Upper lobe of left lung (tissue), 6 donors: ENCODE measurements at regions not wholly inside any gene's neighbourhood (a gene's known extent, or its start where the extent isn't known, plus 50 kb on each side); places are given as distances from the start of the nearest gene placed in this dataset.

ENCODE experiments used
- ATAC-seq, 2 donors: fragments of 200-7000 bp; cut with Tn5 transposase; one replicate each; pipeline ENCODE4 v1.9.1; 2022; ENCODE audit warnings: mild to moderate bottlenecking in 2 of 2, moderate library complexity in 2 of 2; ENCODE audit not compliant: low FRiP score in 2 of 2
- DNase-seq, 2 donors: peaks; one replicate each; pipeline ENCODE4 v3.0.0-alpha.2; 2019 to 2020
- H3K27ac ChIP-seq, 4 donors: fragments of 200-600 bp; sonication (generic); one replicate each; pipeline ENCODE4 v1.5.1; 2016 to 2019
- H3K27me3 ChIP-seq, 4 donors: fragments of 200-600 bp; sonication (generic); one replicate each; pipeline ENCODE4 v1.5.1; 2017 to 2019
- H3K36me3 ChIP-seq, 4 donors: fragments of 200-600 bp; sonication (generic); one replicate each; pipeline ENCODE4 v1.5.1; 2016 to 2019
- H3K4me1 ChIP-seq, 4 donors: fragments of 200-600 bp; sonication (generic); one replicate each; pipeline ENCODE4 v1.5.1; 2018 to 2019
- H3K4me3 ChIP-seq, 4 donors: fragments of 200-600 bp; sonication (generic); one replicate each; pipeline ENCODE4 v1.5.1; 2017 to 2019; ENCODE audit warnings: mild to moderate bottlenecking in 2 of 4, moderate library complexity in 1 of 4
- H3K9me3 ChIP-seq, 4 donors: fragments of 200-600 bp; sonication (generic); one replicate each; pipeline ENCODE4 v1.5.1; 2018 to 2019
- EP300 ChIP-seq, 4 donors: sonication (generic); formaldehyde crosslinking; IDR thresholded peaks; one replicate each; pipeline ENCODE4 v1.5.1; 2017; ENCODE audit warnings: antibody characterized with exemption in 4 of 4, control low read depth in 2 of 4
- POLR2A ChIP-seq, 4 donors: fragments of 450-650 bp; IDR thresholded peaks; one replicate each; pipeline ENCODE4 v1.5.1; 2016 to 2017; ENCODE audit warnings: antibody characterized with exemption in 4 of 4, mild to moderate bottlenecking in 2 of 4
- POLR2AphosphoS5 ChIP-seq, 2 donors: sonication (generic); formaldehyde crosslinking; IDR thresholded peaks; one replicate each; pipeline ENCODE4 v1.5.1; 2017; ENCODE audit warnings: antibody characterized with exemption in 2 of 2
- WGBS, 2 donors: methylation state at CpG; one replicate each; pipeline ENCODE4 v1.1.5; 2017 to 2018; 5-methylcytosine and 5-hydroxymethylcytosine counted together
- TF ChIP-seq, protein P1 (sequence below), 6 experiments: fragments of 450-650 bp in 4 of 6; fragments of 200-600 bp in 2 of 6; sonication (generic) in 2 of 6; IDR thresholded peaks; one replicate each; pipeline ENCODE4 v1.5.1; 2016 to 2019; ENCODE audit warnings: antibody characterized with exemption in 6 of 6
- donor health status: DM: no; HTN: no; CAD: no; lungs with moderate emphysema.
- donor health status: DM: no; HTN: yes; CAD: no; lungs with severe emphysema.

DNA sequence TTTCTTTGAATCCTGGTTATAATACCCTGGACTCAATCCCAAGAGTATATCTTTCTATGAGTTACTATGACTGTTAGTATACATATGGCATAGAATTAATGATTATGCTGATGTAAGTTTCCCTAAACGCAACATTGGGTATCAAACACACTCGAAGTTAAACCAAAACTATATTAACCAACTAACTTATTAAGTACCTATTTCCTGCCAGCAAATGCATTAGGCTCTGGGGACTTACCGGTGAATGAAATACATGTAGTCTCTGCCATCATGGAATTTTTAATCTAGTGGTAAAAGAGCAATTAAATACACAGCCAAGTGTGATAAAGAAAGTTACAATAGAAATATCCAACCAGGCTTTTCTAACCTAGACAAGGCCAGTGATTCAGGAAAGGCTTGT lies 193.6 kb upstream of the ADGRL2 start:
- TF ChIP-seq, protein P1, sequence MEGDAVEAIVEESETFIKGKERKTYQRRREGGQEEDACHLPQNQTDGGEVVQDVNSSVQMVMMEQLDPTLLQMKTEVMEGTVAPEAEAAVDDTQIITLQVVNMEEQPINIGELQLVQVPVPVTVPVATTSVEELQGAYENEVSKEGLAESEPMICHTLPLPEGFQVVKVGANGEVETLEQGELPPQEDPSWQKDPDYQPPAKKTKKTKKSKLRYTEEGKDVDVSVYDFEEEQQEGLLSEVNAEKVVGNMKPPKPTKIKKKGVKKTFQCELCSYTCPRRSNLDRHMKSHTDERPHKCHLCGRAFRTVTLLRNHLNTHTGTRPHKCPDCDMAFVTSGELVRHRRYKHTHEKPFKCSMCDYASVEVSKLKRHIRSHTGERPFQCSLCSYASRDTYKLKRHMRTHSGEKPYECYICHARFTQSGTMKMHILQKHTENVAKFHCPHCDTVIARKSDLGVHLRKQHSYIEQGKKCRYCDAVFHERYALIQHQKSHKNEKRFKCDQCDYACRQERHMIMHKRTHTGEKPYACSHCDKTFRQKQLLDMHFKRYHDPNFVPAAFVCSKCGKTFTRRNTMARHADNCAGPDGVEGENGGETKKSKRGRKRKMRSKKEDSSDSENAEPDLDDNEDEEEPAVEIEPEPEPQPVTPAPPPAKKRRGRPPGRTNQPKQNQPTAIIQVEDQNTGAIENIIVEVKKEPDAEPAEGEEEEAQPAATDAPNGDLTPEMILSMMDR (IDR thresholded peaks at IDR 0.05), result no peak
- TF ChIP-seq POLR2A (IDR thresholded peaks at IDR 0.05) (no peak), POLR2AphosphoS5 (IDR thresholded peaks at IDR 0.05) (no peak), EP300 (IDR thresholded peaks at IDR 0.05) (no peak)
- no peaks in the 10 kb centered on the region for H3K4me1 ChIP-seq
- H3K27ac ChIP-seq, result no peak overlapping the region
- H3K4me3 ChIP-seq, result no peak overlapping the region
- no peak for ATAC-seq
- H3K36me3 ChIP-seq, result no peaks in the 10 kb centered on the region
- no peak for DNase-seq
- WGBS, 2 donors, result 87 to 94% methylated on average over 3 of the region's 3 CpGs
- H3K27me3 ChIP-seq, result no peaks in the 10 kb centered on the region
- H3K9me3 ChIP-seq, result no peaks in the 10 kb centered on the region

GRCh38 chr1:81606656-81607055 lies 194.1 kb upstream of the ADGRL2 start:
- TF ChIP-seq EP300 (IDR thresholded peaks at IDR 0.05), result no peak
- TF ChIP-seq, protein P1 (IDR thresholded peaks at IDR 0.05), result no peak
- no peak for TF ChIP-seq POLR2AphosphoS5 (IDR thresholded peaks at IDR 0.05)
- TF ChIP-seq POLR2A (IDR thresholded peaks at IDR 0.05), result no peak
- WGBS, 2 donors, result 78 to 82% methylated on average over 5 of the region's 5 CpGs
- no peaks in the 10 kb centered on the region for H3K4me1 ChIP-seq

DNA sequence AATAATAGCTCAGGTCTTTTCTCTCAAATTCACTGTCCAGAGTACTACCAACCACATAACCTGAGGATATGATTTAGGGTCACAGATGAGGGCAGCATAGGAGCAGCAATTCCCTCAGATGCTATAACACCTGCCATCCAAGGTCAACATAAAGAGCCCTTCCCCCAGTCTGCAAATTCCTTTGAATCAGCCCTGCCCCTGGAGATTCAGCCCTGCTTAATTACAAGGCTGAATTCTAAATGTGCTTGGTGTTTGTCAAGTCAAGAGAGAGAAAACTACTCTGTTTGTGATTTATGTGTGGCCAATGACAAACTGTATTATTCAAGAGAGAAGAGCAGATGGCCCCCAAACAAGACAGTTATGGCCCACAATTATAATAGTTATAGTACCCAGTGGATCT lies 195.7 kb upstream of the ADGRL2 start:
- Histone ChIP-seq H3K4me1 (no peaks in the 10 kb centered on the region), H3K9me3 (no peaks in the 10 kb centered on the region), H3K4me3 (no peak overlapping the region), H3K27ac (no peak overlapping the region), H3K27me3 (no peaks in the 10 kb centered on the region), H3K36me3 (no peaks in the 10 kb centered on the region)
- no peak for DNase-seq
- TF ChIP-seq POLR2A (IDR thresholded peaks at IDR 0.05) (no peak), POLR2AphosphoS5 (IDR thresholded peaks at IDR 0.05) (no peak), EP300 (IDR thresholded peaks at IDR 0.05) (no peak)
- TF ChIP-seq, protein P1 (IDR thresholded peaks at IDR 0.05), result no peak
- no peak for ATAC-seq

More at GRCh38 chr1:81606656-81607055, 194.1 kb upstream of the ADGRL2 start:
- H3K27me3 ChIP-seq, result no peaks in the 10 kb centered on the region
- no peak for ATAC-seq
- H3K9me3 ChIP-seq, result no peaks in the 10 kb centered on the region
- no peaks in the 10 kb centered on the region for H3K36me3 ChIP-seq
- H3K4me3 ChIP-seq, result no peak overlapping the region
- DNase-seq, result no peak
- H3K27ac ChIP-seq, result no peak overlapping the region

- no peaks in the 10 kb centered on the region for H3K9me3 ChIP-seq
- no peaks in the 10 kb centered on the region for H3K27me3 ChIP-seq
- WGBS, 2 donors, result 89% methylated on average over 3 of the region's 3 CpGs
- no peak for TF ChIP-seq EP300 (IDR thresholded peaks at IDR 0.05)
- no peak for TF ChIP-seq POLR2AphosphoS5 (IDR thresholded peaks at IDR 0.05)
- TF ChIP-seq POLR2A (IDR thresholded peaks at IDR 0.05), result no peak
- TF ChIP-seq, protein P1 (IDR thresholded peaks at IDR 0.05), result no peak
- no peaks in the 10 kb centered on the region for H3K4me1 ChIP-seq
- DNase-seq (no peak), ATAC-seq (no peak)
- no peak overlapping the region for H3K4me3 ChIP-seq
- H3K27ac ChIP-seq, result no peak overlapping the region
- H3K36me3 ChIP-seq, result no peaks in the 10 kb centered on the region
These were observed 199.7 kb upstream of the ADGRL2 start for GRCh38 chr1:81600878-81601622.

DNA sequence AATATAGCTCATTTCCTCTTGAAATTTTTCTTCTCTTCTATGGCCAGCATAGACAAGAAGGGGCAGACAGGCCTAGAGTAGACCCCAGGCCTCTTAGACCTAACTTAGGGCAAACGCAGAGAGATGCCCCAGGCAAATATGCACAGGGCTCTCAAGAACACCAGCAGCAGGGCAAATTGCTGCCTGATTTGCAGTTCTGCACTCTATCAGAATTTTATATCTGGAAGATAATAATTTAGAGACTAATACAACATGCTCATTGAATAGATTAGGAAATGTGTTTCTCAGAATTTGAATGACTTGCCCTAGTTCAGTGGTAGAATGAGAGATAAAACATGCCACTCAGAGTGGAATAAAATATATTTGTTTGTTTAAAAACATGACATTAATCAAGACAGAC lies 200.4 kb upstream of the ADGRL2 start:
- no peaks in the 10 kb centered on the region for H3K36me3 ChIP-seq
- H3K4me1 ChIP-seq, result no peaks in the 10 kb centered on the region
- ATAC-seq (no peak), DNase-seq (no peak)
- WGBS, 2 donors, result 89 to 94% methylated on average over 1 of the region's 1 CpG
- no peak overlapping the region for H3K4me3 ChIP-seq
- TF ChIP-seq EP300 (IDR thresholded peaks at IDR 0.05), result no peak
- no peaks in the 10 kb centered on the region for H3K27me3 ChIP-seq
- no peaks in the 10 kb centered on the region for H3K9me3 ChIP-seq
- no peak overlapping the region for H3K27ac ChIP-seq
